ENCODE measurements at regions not wholly inside any gene's neighbourhood (a gene's known extent, or its start where the extent isn't known, plus 50 kb on each side); places are given as distances from the start of the nearest gene placed in this dataset.

- Histone ChIP-seq H3K4me3 (ENCODE audit: low read length) (no peak overlapping the region), H3K4me2 (ENCODE audit: low read length) (no peak overlapping the region), H3K79me1 (ENCODE audit: low read length) (no peaks in the 10 kb centered on the region), H3K18ac (ENCODE audit: low read length) (no peak overlapping the region), H3K27me3 (ENCODE audit: insufficient read depth, low read length, poor library complexity) (no peaks in the 10 kb centered on the region), H3K79me2 (ENCODE audit: control insufficient read depth, insufficient read depth, low read length) (no peaks in the 10 kb centered on the region), H2BK120ac (ENCODE audit: low read depth, low read length) (no peak overlapping the region), H3K56ac (ENCODE audit: low read length) (no peak overlapping the region), H2BK5ac (ENCODE audit: low read length) (no peak overlapping the region), H3K36me3 (ENCODE audit: control insufficient read depth, insufficient read depth, low read length) (no peaks in the 10 kb centered on the region), H4K8ac (ENCODE audit: low read depth, low read length) (no peak overlapping the region), H2BK15ac (replicated peaks; ENCODE audit: low read depth) (no peak overlapping the region), H4K5ac (ENCODE audit: low read length) (no peak overlapping the region), H3K4ac (ENCODE audit: low read depth, low read length) (no peak overlapping the region), H3K23ac (ENCODE audit: low read length) (no peak overlapping the region), H3K4me1 (ENCODE audit: control insufficient read depth, low read depth, low read length) (no peaks in the 10 kb centered on the region), H3K9ac (ENCODE audit: low read length) (no peak overlapping the region), H3K27ac (ENCODE audit: low read depth, low read length) (no peak overlapping the region), H2AK5ac (ENCODE audit: low read length) (no peak overlapping the region)
- WGBS (ENCODE audit: extremely low coverage, insufficient coverage, low lambda C conversion rate), result 100% methylated on average over 1 of the region's 1 CpG
- no peak for DNase-seq
Measured at GRCh38 chr2:6671913-6672312, 193.8 kb downstream of the CMPK2 start.

DNA sequence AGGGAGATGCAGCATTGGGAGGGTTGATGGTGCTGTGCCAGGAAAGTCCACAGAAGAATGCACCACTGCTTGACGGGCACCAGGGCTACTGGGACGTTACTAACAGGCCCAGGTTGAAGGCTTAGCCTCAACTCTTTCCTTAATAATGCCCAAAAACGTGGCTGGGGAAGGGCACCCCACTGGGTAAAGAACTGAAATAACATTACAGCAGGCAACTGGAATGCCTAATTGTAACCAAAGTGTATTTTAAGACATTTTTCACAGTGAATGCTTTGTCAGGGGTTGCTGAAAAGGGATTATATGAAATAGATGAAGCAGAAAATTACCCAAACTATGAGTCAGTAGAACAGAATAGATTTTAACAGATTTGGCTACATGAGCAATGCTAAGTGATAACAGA lies 191.3 kb downstream of the CMPK2 start:
- Histone ChIP-seq H3K79me2 (ENCODE audit: control insufficient read depth, insufficient read depth, low read length) (no peaks in the 10 kb centered on the region), H3K4me1 (ENCODE audit: control insufficient read depth, low read depth, low read length) (no peaks in the 10 kb centered on the region), H2BK120ac (ENCODE audit: low read depth, low read length) (no peak overlapping the region), H3K56ac (ENCODE audit: low read length) (no peak overlapping the region), H3K18ac (ENCODE audit: low read length) (no peak overlapping the region), H2BK15ac (replicated peaks; ENCODE audit: low read depth) (no peak overlapping the region), H3K4me2 (ENCODE audit: low read length) (no peak overlapping the region), H3K27me3 (ENCODE audit: insufficient read depth, low read length, poor library complexity) (no peaks in the 10 kb centered on the region), H3K79me1 (ENCODE audit: low read length) (no peaks in the 10 kb centered on the region), H4K8ac (ENCODE audit: low read depth, low read length) (no peak overlapping the region), H4K5ac (ENCODE audit: low read length) (no peak overlapping the region), H3K4me3 (ENCODE audit: low read length) (no peak overlapping the region), H3K9ac (ENCODE audit: low read length) (no peak overlapping the region), H3K23ac (ENCODE audit: low read length) (no peak overlapping the region), H3K4ac (ENCODE audit: low read depth, low read length) (no peak overlapping the region), H2AK5ac (ENCODE audit: low read length) (no peak overlapping the region), H2BK5ac (ENCODE audit: low read length) (no peak overlapping the region), H3K27ac (ENCODE audit: low read depth, low read length) (no peak overlapping the region), H3K36me3 (ENCODE audit: control insufficient read depth, insufficient read depth, low read length) (no peaks in the 10 kb centered on the region)
- no peak for DNase-seq
- no CpG with 5 or more reads among the region's 3 CpGs for WGBS (ENCODE audit: extremely low coverage, insufficient coverage, low lambda C conversion rate)

- Histone ChIP-seq H3K79me2 (ENCODE audit: control insufficient read depth, insufficient read depth, low read length) (no peaks in the 10 kb centered on the region), H3K18ac (ENCODE audit: low read length) (no peak overlapping the region), H3K4me3 (ENCODE audit: low read length) (no peak overlapping the region), H3K4me2 (ENCODE audit: low read length) (no peak overlapping the region), H2BK5ac (ENCODE audit: low read length) (no peak overlapping the region), H2BK120ac (ENCODE audit: low read depth, low read length) (no peak overlapping the region), H3K27me3 (ENCODE audit: insufficient read depth, low read length, poor library complexity) (no peaks in the 10 kb centered on the region), H3K4ac (ENCODE audit: low read depth, low read length) (no peak overlapping the region), H4K5ac (ENCODE audit: low read length) (no peak overlapping the region), H2AK5ac (ENCODE audit: low read length) (no peak overlapping the region), H2BK15ac (replicated peaks; ENCODE audit: low read depth) (no peak overlapping the region), H3K27ac (ENCODE audit: low read depth, low read length) (no peak overlapping the region), H3K56ac (ENCODE audit: low read length) (no peak overlapping the region), H3K4me1 (ENCODE audit: control insufficient read depth, low read depth, low read length) (no peaks in the 10 kb centered on the region), H3K23ac (ENCODE audit: low read length) (no peak overlapping the region), H4K8ac (ENCODE audit: low read depth, low read length) (no peak overlapping the region), H3K9ac (ENCODE audit: low read length) (no peak overlapping the region), H3K79me1 (ENCODE audit: low read length) (no peaks in the 10 kb centered on the region), H3K36me3 (ENCODE audit: control insufficient read depth, insufficient read depth, low read length) (no peaks in the 10 kb centered on the region)
- WGBS (ENCODE audit: extremely low coverage, insufficient coverage, low lambda C conversion rate), result no CpG with 5 or more reads among the region's 5 CpGs
- no peak for DNase-seq
Measured at GRCh38 chr2:6675791-6676190, 189.9 kb downstream of the CMPK2 start.

DNA sequence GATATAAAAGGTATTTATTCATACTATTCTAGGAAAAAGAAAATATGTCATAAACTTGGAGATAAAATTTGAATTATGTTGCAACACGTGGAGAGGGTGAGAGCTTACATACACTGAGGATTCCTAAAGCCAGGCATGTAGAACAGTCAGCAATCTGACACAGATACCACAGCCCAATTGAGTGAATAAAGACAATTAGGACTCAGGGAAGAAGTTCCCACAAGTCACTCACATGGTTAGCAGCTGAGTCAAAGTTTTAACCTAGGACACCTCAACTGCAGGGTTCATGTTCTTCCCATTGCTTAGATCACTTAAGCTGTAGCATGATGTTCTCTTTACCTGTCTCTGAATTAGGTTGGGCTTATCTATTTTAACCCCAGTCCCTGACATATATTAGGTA lies 189.5 kb downstream of the CMPK2 start:
- Histone ChIP-seq H2BK120ac (ENCODE audit: low read depth, low read length) (no peak overlapping the region), H3K79me2 (ENCODE audit: control insufficient read depth, insufficient read depth, low read length) (no peaks in the 10 kb centered on the region), H3K27me3 (ENCODE audit: insufficient read depth, low read length, poor library complexity) (no peaks in the 10 kb centered on the region), H2AK5ac (ENCODE audit: low read length) (no peak overlapping the region), H3K18ac (ENCODE audit: low read length) (no peak overlapping the region), H3K27ac (ENCODE audit: low read depth, low read length) (no peak overlapping the region), H3K36me3 (ENCODE audit: control insufficient read depth, insufficient read depth, low read length) (no peaks in the 10 kb centered on the region), H4K5ac (ENCODE audit: low read length) (no peak overlapping the region), H3K4ac (ENCODE audit: low read depth, low read length) (no peak overlapping the region), H2BK15ac (replicated peaks; ENCODE audit: low read depth) (no peak overlapping the region), H3K4me2 (ENCODE audit: low read length) (no peak overlapping the region), H4K8ac (ENCODE audit: low read depth, low read length) (no peak overlapping the region), H3K9ac (ENCODE audit: low read length) (no peak overlapping the region), H3K56ac (ENCODE audit: low read length) (no peak overlapping the region), H3K4me1 (ENCODE audit: control insufficient read depth, low read depth, low read length) (peaks cover 2% of the 10 kb centered on the region), H3K4me3 (ENCODE audit: low read length) (no peak overlapping the region), H3K23ac (ENCODE audit: low read length) (no peak overlapping the region), H2BK5ac (ENCODE audit: low read length) (no peak overlapping the region), H3K79me1 (ENCODE audit: low read length) (no peaks in the 10 kb centered on the region)
- no CpG with 5 or more reads among the region's 1 CpG for WGBS (ENCODE audit: extremely low coverage, insufficient coverage, low lambda C conversion rate)
- no peak for DNase-seq

GRCh38 chr2:6676776-6677175 lies 188.9 kb downstream of the CMPK2 start:
- Histone ChIP-seq H3K4me2 (ENCODE audit: low read length) (no peak overlapping the region), H2BK5ac (ENCODE audit: low read length) (no peak overlapping the region), H3K79me2 (ENCODE audit: control insufficient read depth, insufficient read depth, low read length) (no peaks in the 10 kb centered on the region), H2AK5ac (ENCODE audit: low read length) (no peak overlapping the region), H3K4me1 (ENCODE audit: control insufficient read depth, low read depth, low read length) (peaks cover 3% of the 10 kb centered on the region), H3K36me3 (ENCODE audit: control insufficient read depth, insufficient read depth, low read length) (no peaks in the 10 kb centered on the region), H4K5ac (ENCODE audit: low read length) (no peak overlapping the region), H3K23ac (ENCODE audit: low read length) (no peak overlapping the region), H3K79me1 (ENCODE audit: low read length) (no peaks in the 10 kb centered on the region), H3K4ac (ENCODE audit: low read depth, low read length) (no peak overlapping the region), H3K4me3 (ENCODE audit: low read length) (no peak overlapping the region), H4K8ac (ENCODE audit: low read depth, low read length) (no peak overlapping the region), H3K9ac (ENCODE audit: low read length) (no peak overlapping the region), H2BK120ac (ENCODE audit: low read depth, low read length) (no peak overlapping the region), H3K18ac (ENCODE audit: low read length) (no peak overlapping the region), H3K56ac (ENCODE audit: low read length) (no peak overlapping the region), H3K27ac (ENCODE audit: low read depth, low read length) (no peak overlapping the region), H2BK15ac (replicated peaks; ENCODE audit: low read depth) (no peak overlapping the region), H3K27me3 (ENCODE audit: insufficient read depth, low read length, poor library complexity) (no peaks in the 10 kb centered on the region)
- no peak for DNase-seq

DNA sequence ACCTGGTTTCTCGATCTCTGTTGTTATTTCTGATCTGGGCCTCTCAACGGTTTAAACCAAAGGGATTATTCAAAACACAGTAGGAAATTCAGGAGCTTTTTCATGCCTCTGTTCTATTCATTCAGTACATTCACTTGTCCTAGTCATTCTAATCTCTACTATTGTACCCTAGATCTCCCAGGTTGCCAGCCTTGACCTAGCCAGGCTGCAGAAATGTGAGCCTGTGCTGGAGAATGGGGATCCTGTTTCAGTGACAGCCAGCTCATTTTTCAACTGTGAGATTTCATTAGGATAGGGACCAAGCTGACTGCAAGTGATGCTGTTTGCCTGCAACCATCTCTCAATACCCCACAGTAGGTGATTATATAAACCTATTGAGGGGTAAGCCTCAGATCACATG lies 186.2 kb downstream of the CMPK2 start:
- Histone ChIP-seq H3K56ac (ENCODE audit: low read length) (no peak overlapping the region), H3K4me3 (ENCODE audit: low read length) (no peak overlapping the region), H3K79me1 (ENCODE audit: low read length) (no peaks in the 10 kb centered on the region), H2AK5ac (ENCODE audit: low read length) (no peak overlapping the region), H3K4me2 (ENCODE audit: low read length) (no peak overlapping the region), H4K5ac (ENCODE audit: low read length) (no peak overlapping the region), H3K36me3 (ENCODE audit: control insufficient read depth, insufficient read depth, low read length) (no peaks in the 10 kb centered on the region), H2BK5ac (ENCODE audit: low read length) (no peak overlapping the region), H3K9ac (ENCODE audit: low read length) (no peak overlapping the region), H2BK120ac (ENCODE audit: low read depth, low read length) (no peak overlapping the region), H3K18ac (ENCODE audit: low read length) (no peak overlapping the region), H2BK15ac (replicated peaks; ENCODE audit: low read depth) (no peak overlapping the region), H3K4me1 (ENCODE audit: control insufficient read depth, low read depth, low read length) (peaks cover 3% of the 10 kb centered on the region), H4K8ac (ENCODE audit: low read depth, low read length) (no peak overlapping the region), H3K79me2 (ENCODE audit: control insufficient read depth, insufficient read depth, low read length) (no peaks in the 10 kb centered on the region), H3K27ac (ENCODE audit: low read depth, low read length) (no peak overlapping the region), H3K27me3 (ENCODE audit: insufficient read depth, low read length, poor library complexity) (no peaks in the 10 kb centered on the region), H3K4ac (ENCODE audit: low read depth, low read length) (no peak overlapping the region), H3K23ac (ENCODE audit: low read length) (no peak overlapping the region)
- DNase-seq, result no peak
- WGBS (ENCODE audit: extremely low coverage, insufficient coverage, low lambda C conversion rate), result no CpG with 5 or more reads among the region's 2 CpGs

Measured in mesendoderm (in vitro differentiated cells).